GM12892 (cell line): ENCODE measurements at regions not wholly inside any gene's neighbourhood (a gene's known extent, or its start where the extent isn't known, plus 50 kb on each side); places are given as distances from the start of the nearest gene placed in this dataset.

Experiments
- DNase-seq: peaks from one replicate; pipeline ENCODE4 v3.0.0; 2011; ENCODE audit not compliant: insufficient read length
- FAIRE-seq: peaks from 2 replicates; lab custom pipeline; 2011; peaks lifted over from hg19 to GRCh38; lab: Jason Lieb, UNC
- POLR2A ChIP-seq: IDR thresholded peaks from 2 replicates; pipeline ENCODE4 v1.6.1; 2011; ENCODE audit warnings: low read depth, low read length, control low read depth
- POLR2AphosphoS5 ChIP-seq: IDR thresholded peaks from 2 replicates; pipeline ENCODE4 v1.6.1; 2011; ENCODE audit warnings: low read depth, low read length, control low read depth
- TAF1 ChIP-seq: IDR thresholded peaks from 2 replicates; pipeline ENCODE4 v1.6.1; 2011; ENCODE audit warnings: low read depth, mild to moderate bottlenecking, control low read depth, low read length, borderline replicate concordance

DNA sequence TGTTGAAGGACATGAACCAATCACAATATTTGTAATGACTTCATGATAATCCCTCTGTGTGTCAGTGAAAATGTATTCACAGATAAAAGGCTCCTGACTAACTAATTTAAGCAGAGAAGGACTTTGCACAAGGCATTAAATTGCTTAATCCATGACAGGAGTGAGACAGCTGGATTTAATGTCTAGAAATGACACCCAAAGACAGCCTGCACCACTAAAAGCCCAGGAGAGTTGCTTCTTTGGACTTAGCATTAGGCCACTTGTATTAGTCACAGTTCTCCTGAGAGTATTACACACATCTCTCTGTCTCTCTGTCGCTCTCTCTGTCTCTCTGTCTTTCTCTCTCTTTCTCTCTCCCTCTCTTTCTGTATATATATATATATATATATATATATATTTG is 180.4 kb downstream of the GOLGA8K start:
- no peak for DNase-seq
- no peak for FAIRE-seq
- no peak for TF ChIP-seq TAF1
- TF ChIP-seq POLR2A, result no peak
- no peak for TF ChIP-seq POLR2AphosphoS5
